ENCODE measurements at regions not wholly inside any gene's neighbourhood (a gene's known extent, or its start where the extent isn't known, plus 50 kb on each side); places are given as distances from the start of the nearest gene placed in this dataset.

- TF ChIP-seq CTCF (IDR thresholded peaks at IDR 0.05), result no peak
- no peak for TF ChIP-seq POLR2A (IDR thresholded peaks at IDR 0.05)
Observed at GRCh38 chr9:107068581-107068980, 205.6 kb downstream of the ZNF462 start.
